Non-pigmented ciliary epithelial cell (primary cell): ENCODE measurements at regions not wholly inside any gene's neighbourhood (a gene's known extent, or its start where the extent isn't known, plus 50 kb on each side); places are given as distances from the start of the nearest gene placed in this dataset.
"Not testable (repeated sequence)": the region's sequence is repeated elsewhere in the genome, so short reads cannot be mapped to it uniquely, and the experiment has no call there.

Experiments used
- DNase-seq: peaks from one replicate; pipeline ENCODE4 v3.0.0-alpha.2; 2010; ENCODE audit warnings: low read depth

- no peak for DNase-seq
Measured at GRCh38 chr2:193141998-193142397, 947.3 kb upstream of the TMEFF2 start.

- not testable (repeated sequence) for DNase-seq
Measured at GRCh38 chr2:193140895-193141294, 946.2 kb upstream of the TMEFF2 start.

- no peak for DNase-seq
Measured at GRCh38 chr2:193124815-193125214, 930.1 kb upstream of the TMEFF2 start.

- no peak for DNase-seq
Measured at GRCh38 chr2:193114827-193115226, 920.1 kb upstream of the TMEFF2 start.

GRCh38 chr2:193112986-193113385, 918.3 kb upstream of the TMEFF2 start:
- DNase-seq: no peak

- no peak for DNase-seq
Measured at GRCh38 chr2:193103064-193103463, 908.3 kb upstream of the TMEFF2 start.

- DNase-seq: no peak
Measured at GRCh38 chr2:193101591-193101990, 906.9 kb upstream of the TMEFF2 start.

- DNase-seq: no peak
Measured at GRCh38 chr2:193088026-193088425, 893.3 kb upstream of the TMEFF2 start.

GRCh38 chr2:193076995-193077394, 882.3 kb upstream of the TMEFF2 start:
- no peak for DNase-seq

- DNase-seq: no peak
Measured at GRCh38 chr2:193074933-193075332, 880.2 kb upstream of the TMEFF2 start.

GRCh38 chr2:193072647-193073046, 877.9 kb upstream of the TMEFF2 start:
- DNase-seq: no peak

GRCh38 chr2:193025556-193025955, 830.8 kb upstream of the TMEFF2 start:
- not testable (repeated sequence) for DNase-seq

GRCh38 chr2:193024791-193025190, 830.1 kb upstream of the TMEFF2 start:
- no peak for DNase-seq

GRCh38 chr2:193011870-193012269, 817.1 kb upstream of the TMEFF2 start:
- no peak for DNase-seq

- no peak for DNase-seq
Measured at GRCh38 chr2:192993059-192993458, 798.3 kb upstream of the TMEFF2 start.

- DNase-seq: no peak
Measured at GRCh38 chr2:192983173-192983572, 788.4 kb upstream of the TMEFF2 start.

- no peak for DNase-seq
Measured at GRCh38 chr2:192978395-192978794, 783.7 kb upstream of the TMEFF2 start.

- no peak for DNase-seq
Measured at GRCh38 chr2:192971981-192972380, 777.2 kb upstream of the TMEFF2 start.

- DNase-seq: no peak
Measured at GRCh38 chr2:192969055-192969454, 774.3 kb upstream of the TMEFF2 start.

GRCh38 chr2:192960945-192961344, 766.2 kb upstream of the TMEFF2 start:
- DNase-seq: no peak

GRCh38 chr2:192958615-192959014, 763.9 kb upstream of the TMEFF2 start:
- DNase-seq: not testable (repeated sequence)

GRCh38 chr2:192957425-192957824, 762.7 kb upstream of the TMEFF2 start:
- no peak for DNase-seq

- no peak for DNase-seq
Measured at GRCh38 chr2:192953116-192953515, 758.4 kb upstream of the TMEFF2 start.

- DNase-seq: no peak
Measured at GRCh38 chr2:192952245-192952644, 757.5 kb upstream of the TMEFF2 start.

GRCh38 chr2:192948316-192948715, 753.6 kb upstream of the TMEFF2 start:
- DNase-seq: no peak
